H1 (cell line): ENCODE measurements at regions not wholly inside any gene's neighbourhood (a gene's known extent, or its start where the extent isn't known, plus 50 kb on each side); places are given as distances from the start of the nearest gene placed in this dataset.

ENCODE experiments used
- CTCF ChIA-PET: fragments of 300-600 bp; sonication (Branson Sonifier 250); formaldehyde crosslinking; loops from one replicate; lab custom pipeline; 2021; ENCODE audit not compliant: partially characterized antibody; lab: Charles Lee
- POLR2A ChIA-PET: fragments of 300-600 bp; sonication (Branson Sonifier 250); formaldehyde crosslinking; loops from one replicate; lab custom pipeline; 2021; ENCODE audit warnings: inconsistent platforms; ENCODE audit not compliant: partially characterized antibody; lab: Charles Lee
- DNase-seq, 2 experiments: peaks; one replicate each; pipeline versions ENCODE4 v3.0.0 to v3.0.0-alpha.2; 2010 to 2022; ENCODE audit warnings: low spot score in 2 of 2, low read depth in 1 of 2, mixed read lengths in 1 of 2
- FAIRE-seq: peaks from 2 replicates; lab custom pipeline; 2011; peaks lifted over from hg19 to GRCh38; lab: Jason Lieb, UNC
- H2AFZ ChIP-seq: 2 replicates; pipeline ENCODE4 v1.8.1; 2012; ENCODE audit warnings: low read length, inconsistent platforms
- H2AK5ac ChIP-seq: 2 replicates; pipeline ENCODE4 v1.6.1; 2013; ENCODE audit warnings: low read depth, low read length
- H2BK120ac ChIP-seq: replicated peaks from 2 replicates; pipeline ENCODE3; 2013; ENCODE audit warnings: low read depth, low read length, inconsistent platforms
- H2BK12ac ChIP-seq: 2 replicates; pipeline ENCODE4 v1.6.1; 2013; ENCODE audit warnings: low read depth, low read length
- H2BK15ac ChIP-seq: 2 replicates; pipeline ENCODE4 v1.6.1; 2013; ENCODE audit warnings: low read length
- H2BK20ac ChIP-seq: 2 replicates; pipeline ENCODE4 v1.6.1; 2013; ENCODE audit warnings: low read length
- H2BK5ac ChIP-seq: 2 replicates; pipeline ENCODE4 v1.6.1; 2013; ENCODE audit warnings: low read depth, low read length
- H3K14ac ChIP-seq: 2 replicates; pipeline ENCODE4 v1.6.1; 2013; ENCODE audit warnings: inconsistent platforms; ENCODE audit not compliant: insufficient read length
- H3K18ac ChIP-seq: 2 replicates; pipeline ENCODE4 v1.6.1; 2013; ENCODE audit warnings: low read length; ENCODE audit errors: extremely low read depth
- H3K23ac ChIP-seq: 2 replicates; pipeline ENCODE4 v1.6.1; 2013; ENCODE audit warnings: inconsistent platforms; ENCODE audit not compliant: insufficient read length
- H3K23me2 ChIP-seq: 2 replicates; pipeline ENCODE4 v1.6.1; 2013; ENCODE audit warnings: low read depth, low read length
- H3K27ac ChIP-seq: 2 replicates; pipeline ENCODE4 v1.6.1; 2011; ENCODE audit warnings: low read depth, low read length, inconsistent platforms
- H3K27me3 ChIP-seq, 4 experiments: replicated peaks in 1 of 4; 1 replicate in 1 of 4; 2 replicates in 3 of 4; pipeline versions ENCODE4 v1.6.1 to v1.8.1; 2011 to 2013; ENCODE audit warnings: low read length in 3 of 4, mild to moderate bottlenecking in 3 of 4, inconsistent platforms in 2 of 4, mixed read lengths in 2 of 4, moderate library complexity in 1 of 4; ENCODE audit not compliant: control insufficient read depth in 3 of 4, insufficient read depth in 3 of 4; ENCODE audit errors: extremely low read depth in 1 of 4
- H3K36me3 ChIP-seq, 4 experiments: 2 replicates each; pipeline versions ENCODE4 v1.6.1 to v1.8.1; 2011 to 2013; ENCODE audit warnings: mild to moderate bottlenecking in 4 of 4, low read length in 3 of 4, moderate library complexity in 2 of 4, control low read depth in 1 of 4, inconsistent platforms in 1 of 4; ENCODE audit not compliant: insufficient read depth in 4 of 4, control insufficient read depth in 2 of 4
- H3K4ac ChIP-seq: replicated peaks from 2 replicates; pipeline ENCODE3; 2013; ENCODE audit warnings: low read length, low read depth, mixed read lengths, inconsistent platforms; ENCODE audit not compliant: insufficient read length
- H3K4me1 ChIP-seq, 4 experiments: replicated peaks in 1 of 4; 1 replicate in 1 of 4; 2 replicates in 3 of 4; pipeline versions ENCODE4 v1.6.1 to v1.8.1; 2011 to 2013; ENCODE audit warnings: low read length in 3 of 4, inconsistent platforms in 2 of 4, mixed read lengths in 1 of 4; ENCODE audit not compliant: insufficient read depth in 4 of 4, control insufficient read depth in 3 of 4
- H3K4me2 ChIP-seq, 2 experiments: 2 replicates each; pipeline versions ENCODE4 v1.6.1 to v1.8.1; 2011 to 2013; ENCODE audit warnings: low read depth in 2 of 2, low read length in 2 of 2, control low read depth in 1 of 2, inconsistent platforms in 1 of 2, mild to moderate bottlenecking in 1 of 2; ENCODE audit not compliant: insufficient read depth in 1 of 2
- H3K4me3 ChIP-seq, 4 experiments: fragments of 200-600, 300-600 bp in 1 of 4; sonication (generic), shearing (Covaris generic), sonication (Bioruptor Twin) in 1 of 4; 2 replicates each; pipeline versions ENCODE4 v1.5.1 to v1.8.1; 2011 to 2016; ENCODE audit warnings: low read length in 4 of 4, low read depth in 3 of 4, control low read depth in 2 of 4, inconsistent platforms in 2 of 4, mild to moderate bottlenecking in 2 of 4, mixed read lengths in 1 of 4, moderate library complexity in 1 of 4; ENCODE audit not compliant: insufficient read depth in 2 of 4; ENCODE audit errors: extremely low read depth in 1 of 4
- H3K56ac ChIP-seq: replicated peaks from 2 replicates; pipeline ENCODE3; 2013; ENCODE audit warnings: low read depth, mild to moderate bottlenecking, mixed read lengths, low read length, inconsistent platforms; ENCODE audit not compliant: insufficient read length
- H3K79me1 ChIP-seq: 2 replicates; pipeline ENCODE4 v1.6.1; 2013; ENCODE audit warnings: low read depth, low read length, control low read depth
- H3K79me2 ChIP-seq, 2 experiments: 2 replicates each; pipeline versions ENCODE4 v1.6.1 to v1.8.1; 2012 to 2013; ENCODE audit warnings: low read length in 2 of 2, mild to moderate bottlenecking in 2 of 2, inconsistent platforms in 1 of 2; ENCODE audit not compliant: insufficient read depth in 2 of 2, control insufficient read depth in 1 of 2
- H3K9ac ChIP-seq, 4 experiments: replicated peaks in 1 of 4; 1 replicate in 1 of 4; 2 replicates in 3 of 4; pipeline versions ENCODE4 v1.6.1 to v1.8.1; 2011 to 2013; ENCODE audit warnings: low read depth in 3 of 4, low read length in 3 of 4, control low read depth in 2 of 4, mild to moderate bottlenecking in 2 of 4, moderate library complexity in 2 of 4, inconsistent platforms in 1 of 4; ENCODE audit errors: extremely low read depth in 1 of 4
- H3K9me3 ChIP-seq, 2 experiments: 2 replicates each; pipeline versions ENCODE4 v1.6.1 to v1.8.1; 2012 to 2013; ENCODE audit warnings: mild to moderate bottlenecking in 2 of 2, moderate library complexity in 2 of 2, control low read depth in 1 of 2, inconsistent platforms in 1 of 2, low read depth in 1 of 2, low read length in 1 of 2, mixed read lengths in 1 of 2; ENCODE audit not compliant: insufficient read depth in 2 of 2
- H4K20me1 ChIP-seq, 2 experiments: replicated peaks in 1 of 2; 2 replicates each; pipeline versions ENCODE3 to v1.8.1; 2011 to 2013; ENCODE audit warnings: inconsistent platforms in 2 of 2, low read length in 2 of 2, mild to moderate bottlenecking in 1 of 2; ENCODE audit not compliant: insufficient read depth in 2 of 2, control insufficient read depth in 1 of 2
- H4K5ac ChIP-seq: 2 replicates; pipeline ENCODE4 v1.6.1; 2013; ENCODE audit warnings: low read length, low read depth, mixed read lengths, inconsistent platforms; ENCODE audit not compliant: insufficient read length
- H4K8ac ChIP-seq: 2 replicates; pipeline ENCODE4 v1.8.0; 2013; ENCODE audit warnings: mild to moderate bottlenecking, moderate library complexity, low read length, inconsistent platforms; ENCODE audit not compliant: insufficient read depth; ENCODE audit errors: extremely low read depth
- H4K91ac ChIP-seq: replicated peaks from 2 replicates; pipeline ENCODE3; 2013; ENCODE audit warnings: low read length, mixed read lengths, inconsistent platforms; ENCODE audit not compliant: insufficient read length
- CHD1 ChIP-seq: IDR thresholded peaks from 2 replicates; pipeline ENCODE4 v1.6.1; 2012; ENCODE audit warnings: low read depth, low read length, improper control_type of control experiment
- HDAC6 ChIP-seq: IDR thresholded peaks from one replicate; pipeline ENCODE4 v1.7.1; 2012; ENCODE audit warnings: low read depth, mild to moderate bottlenecking, inconsistent platforms, low read length, moderate library complexity
- MAFK ChIP-seq: IDR thresholded peaks from 2 replicates; pipeline ENCODE4 v1.6.1; 2012; ENCODE audit warnings: low read depth, mild to moderate bottlenecking, improper control_type of control experiment, low read length
- NANOG ChIP-seq: IDR thresholded peaks from 2 replicates; pipeline ENCODE4 v1.6.1; 2011; ENCODE audit warnings: low read length, low read depth, mild to moderate bottlenecking, inconsistent platforms; ENCODE audit not compliant: insufficient read depth, poor library complexity, severe bottlenecking
- RAD21 ChIP-seq, 2 experiments: IDR thresholded peaks in 1 of 2; conservative IDR thresholded peaks in 1 of 2; 2 replicates each; pipeline ENCODE4 v1.6.1; 2011; ENCODE audit warnings: low read depth in 2 of 2, low read length in 2 of 2, improper control_type of control experiment in 1 of 2, inconsistent platforms in 1 of 2, mild to moderate bottlenecking in 1 of 2, moderate library complexity in 1 of 2
- RBBP5 ChIP-seq: IDR thresholded peaks from 2 replicates; pipeline ENCODE4 v1.7.1; 2012; ENCODE audit warnings: low read depth, mild to moderate bottlenecking, inconsistent platforms, low read length, moderate library complexity, borderline replicate concordance
- SP2 ChIP-seq: IDR thresholded peaks from 2 replicates; pipeline ENCODE4 v1.6.1; 2012; ENCODE audit warnings: mild to moderate bottlenecking, low read length, inconsistent platforms
- WGBS, 2 experiments: shearing (Covaris generic) in 1 of 2; methylation state at CpG; one replicate each; pipeline versions ENCODE4 v1.1.6 to v1.1.7; 2013 to 2015; ENCODE audit warnings: low lambda C conversion rate in 2 of 2, mixed read lengths in 2 of 2, inconsistent platforms in 1 of 2, low coverage in 1 of 2, missing lambda C conversion rate in 1 of 2; ENCODE audit not compliant: insufficient replicate concordance in 2 of 2, insufficient coverage in 1 of 2, insufficient read length in 1 of 2; ENCODE audit errors: extremely low coverage in 1 of 2, missing lambda C conversion rate in 1 of 2; 5-methylcytosine and 5-hydroxymethylcytosine counted together

DNA sequence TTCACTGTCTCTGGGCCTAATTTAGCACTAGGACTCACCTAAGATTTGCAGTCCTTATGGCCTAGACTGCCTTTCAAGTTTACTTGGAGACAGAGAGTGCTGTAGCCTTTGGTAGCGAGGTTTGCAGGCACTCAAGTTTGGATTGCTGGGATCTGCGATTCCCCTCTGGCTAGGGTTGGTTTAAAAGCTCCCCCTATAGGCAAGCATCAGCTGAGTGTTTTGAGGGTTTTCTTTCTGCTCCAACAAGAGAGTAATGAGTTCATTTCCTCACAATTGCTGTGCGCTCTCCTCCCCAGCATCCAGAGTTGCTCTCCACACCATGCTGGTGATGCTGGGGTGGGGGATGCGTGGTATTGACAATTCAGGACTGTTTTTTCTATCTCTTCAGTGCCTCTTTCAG, 206.9 kb downstream of the GLUD2 start:
- Histone ChIP-seq H3K9ac (no peak overlapping the region), H3K23me2 (no peaks in the 10 kb centered on the region), H3K79me1 (no peaks in the 10 kb centered on the region), H2AK5ac (no peak overlapping the region), H3K18ac (no peak overlapping the region), H3K4me3 (no peak overlapping the region), H3K14ac (no peak overlapping the region), H3K4me2 (no peak overlapping the region), H2BK20ac (no peak overlapping the region), H3K79me2 (no peaks in the 10 kb centered on the region), H2BK12ac (no peak overlapping the region), H3K23ac (no peak overlapping the region), H3K56ac (no peak overlapping the region), H2AFZ (no peak overlapping the region), H4K8ac (no peak overlapping the region), H2BK120ac (no peak overlapping the region), H3K27me3 (no peaks in the 10 kb centered on the region), H3K36me3 (no peaks in the 10 kb centered on the region), H4K5ac (no peak overlapping the region), H2BK15ac (no peak overlapping the region), H4K20me1 (no peaks in the 10 kb centered on the region), H3K27ac (no peak overlapping the region), H2BK5ac (no peak overlapping the region), H3K4me1 (no peaks in the 10 kb centered on the region), H3K9me3 (peaks cover 0 to 16% of the 10 kb centered on the region in 2 experiments; a peak in 1 of 4 replicates), H4K91ac (no peak overlapping the region), H3K4ac (no peak overlapping the region)
- no peak for FAIRE-seq
- WGBS, 2 experiments: 76% methylated on average over 3 of the region's 4 CpGs; no CpG with 5 or more reads in 1 of the 2 experiments
- DNase-seq: no peak
- ChIA-PET POLR2A (no interaction called here), CTCF (no interaction called here)
- TF ChIP-seq NANOG (no peak), RBBP5 (no peak), SP2 (no peak), MAFK (no peak), RAD21 (IDR thresholded peaks at IDR 0.05 in 1 of 2, conservative IDR thresholded peaks at IDR 0.05 in 1 of 2; ENCODE audit: low read depth in 2 of 2, low read length in 2 of 2) (0 out of 4 replicates have a peak, but pooled peaks have one; percentile 5 to 8), HDAC6 (no peak), CHD1 (no peak)
